NCI-H69 (cell line): ENCODE measurements at regions not wholly inside any gene's neighbourhood (a gene's known extent, or its start where the extent isn't known, plus 50 kb on each side); places are given as distances from the start of the nearest gene placed in this dataset.
"Not testable (repeated sequence)": the region's sequence is repeated elsewhere in the genome, so short reads cannot be mapped to it uniquely, and the experiment has no call there.

Experiments used
- DNase-seq: peaks from one replicate; lab custom pipeline; 2025; lab: John Stamatoyannopoulos, UW

- no peak for DNase-seq
Observed at GRCh38 chr15:57767481-57767880, 61.0 kb downstream of the POLR2M start.

- no peak for DNase-seq
Observed at GRCh38 chr15:57769266-57769665, 62.8 kb downstream of the POLR2M start.

- DNase-seq = no peak
Observed at GRCh38 chr15:57770495-57770894, 64.0 kb downstream of the POLR2M start.

GRCh38 chr15:57772223-57772957, 65.9 kb downstream of the POLR2M start:
- DNase-seq = no peak

DNA sequence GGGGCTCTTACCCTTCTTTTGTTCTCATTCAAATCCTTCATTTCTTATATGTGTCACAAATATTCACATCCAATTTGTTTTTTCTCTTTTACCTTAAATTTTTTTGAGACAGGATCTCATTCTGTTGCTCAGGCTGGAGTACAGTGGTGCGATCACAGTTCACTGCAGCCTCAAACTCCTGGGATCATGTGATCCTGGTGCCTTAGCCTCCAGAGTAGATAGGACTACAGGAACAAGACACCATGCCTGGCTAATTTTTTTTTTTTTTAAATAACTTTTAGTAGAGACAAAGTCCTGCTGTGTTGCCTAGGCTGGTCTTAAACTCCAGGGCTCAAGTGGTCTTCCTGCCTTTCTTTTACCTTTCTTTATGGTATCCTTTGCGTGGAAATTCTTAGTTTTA, 66.5 kb downstream of the POLR2M start:
- DNase-seq = no peak

DNA sequence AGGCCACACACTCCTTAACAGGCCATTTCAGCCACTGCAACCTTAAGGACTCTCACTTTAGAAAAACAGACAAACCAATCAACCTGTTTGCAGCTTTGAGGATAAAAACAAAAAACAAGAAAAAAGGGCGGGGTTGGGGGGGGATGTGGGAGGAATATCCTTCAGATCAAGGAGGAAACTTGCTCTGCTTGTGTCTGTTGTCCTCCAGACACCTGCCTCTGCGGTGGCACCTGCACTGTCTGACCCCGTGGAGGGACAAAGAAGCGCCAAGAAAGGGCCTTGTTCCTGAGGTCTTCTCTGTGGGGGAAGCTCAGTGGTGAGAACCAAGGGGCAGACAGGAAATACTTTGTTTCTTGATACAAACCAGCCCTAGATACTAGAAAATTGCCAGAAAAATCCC, 70.5 kb downstream of the POLR2M start:
- DNase-seq = no peak

- no peak for DNase-seq
Observed at GRCh38 chr15:57780471-57780870, 74.0 kb downstream of the POLR2M start.

DNA sequence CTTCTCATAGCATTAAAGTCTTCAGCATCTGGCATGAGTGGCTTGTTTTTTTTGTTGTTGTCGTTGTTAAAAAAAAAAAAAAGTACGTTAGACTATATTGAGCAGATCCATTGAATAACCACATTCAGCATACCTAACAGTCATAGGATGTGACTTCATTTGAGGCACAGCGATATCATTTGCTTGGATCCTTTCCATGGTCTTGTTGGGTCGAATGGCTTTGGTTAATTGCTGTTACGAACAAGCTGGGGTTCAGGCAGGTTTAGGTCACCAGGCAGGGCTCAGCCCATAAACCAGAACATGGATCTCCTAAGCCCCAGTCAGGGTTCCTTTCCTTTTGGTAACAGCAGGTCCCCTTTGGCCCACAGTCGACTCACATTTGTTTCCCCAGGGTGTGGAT, 76.2 kb downstream of the POLR2M start:
- DNase-seq = no peak

- DNase-seq = no peak
Observed at GRCh38 chr15:57784081-57784511, 77.6 kb downstream of the POLR2M start.

DNA sequence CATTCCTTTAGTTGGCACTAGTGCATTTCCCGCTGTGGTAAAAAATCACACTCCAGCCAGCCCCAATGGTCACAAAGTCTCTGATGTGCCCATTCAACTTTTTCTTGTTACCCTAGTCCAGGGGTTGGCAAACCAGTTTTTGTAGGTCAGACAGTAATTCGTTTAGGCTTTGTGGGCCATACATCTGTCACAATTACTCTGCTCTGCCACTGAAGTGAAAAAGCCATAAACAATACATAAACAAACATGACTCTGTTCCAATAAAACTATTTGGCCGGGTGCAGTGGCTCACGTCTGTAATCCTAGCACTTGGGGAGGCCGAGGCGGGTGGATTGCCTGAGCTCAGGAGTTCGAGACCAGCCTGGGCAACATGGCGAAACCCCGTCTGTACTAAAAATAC, 78.5 kb downstream of the POLR2M start:
- no peak for DNase-seq

DNA sequence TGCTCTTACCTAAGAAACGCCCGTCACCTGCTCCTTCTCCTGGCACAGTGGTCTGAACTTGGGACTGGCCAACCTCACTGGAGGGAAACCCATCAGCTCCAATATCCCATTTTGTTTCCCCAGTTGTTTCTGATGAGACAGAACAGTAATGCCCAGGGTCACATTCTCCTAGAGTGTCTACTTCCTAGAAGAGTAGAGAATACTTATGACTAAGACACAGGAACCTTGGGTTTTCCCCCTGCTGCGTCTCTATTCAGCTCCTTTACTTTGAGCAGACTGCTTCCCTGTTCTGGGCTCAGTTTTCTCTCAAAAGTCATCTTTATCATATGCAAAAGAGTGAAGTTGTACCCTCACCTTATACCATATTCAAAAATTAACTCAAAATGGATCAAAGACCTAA, 79.4 kb downstream of the POLR2M start:
- no peak for DNase-seq

- no peak for DNase-seq
Observed at GRCh38 chr15:57789225-57789624, 82.7 kb downstream of the POLR2M start.

DNA sequence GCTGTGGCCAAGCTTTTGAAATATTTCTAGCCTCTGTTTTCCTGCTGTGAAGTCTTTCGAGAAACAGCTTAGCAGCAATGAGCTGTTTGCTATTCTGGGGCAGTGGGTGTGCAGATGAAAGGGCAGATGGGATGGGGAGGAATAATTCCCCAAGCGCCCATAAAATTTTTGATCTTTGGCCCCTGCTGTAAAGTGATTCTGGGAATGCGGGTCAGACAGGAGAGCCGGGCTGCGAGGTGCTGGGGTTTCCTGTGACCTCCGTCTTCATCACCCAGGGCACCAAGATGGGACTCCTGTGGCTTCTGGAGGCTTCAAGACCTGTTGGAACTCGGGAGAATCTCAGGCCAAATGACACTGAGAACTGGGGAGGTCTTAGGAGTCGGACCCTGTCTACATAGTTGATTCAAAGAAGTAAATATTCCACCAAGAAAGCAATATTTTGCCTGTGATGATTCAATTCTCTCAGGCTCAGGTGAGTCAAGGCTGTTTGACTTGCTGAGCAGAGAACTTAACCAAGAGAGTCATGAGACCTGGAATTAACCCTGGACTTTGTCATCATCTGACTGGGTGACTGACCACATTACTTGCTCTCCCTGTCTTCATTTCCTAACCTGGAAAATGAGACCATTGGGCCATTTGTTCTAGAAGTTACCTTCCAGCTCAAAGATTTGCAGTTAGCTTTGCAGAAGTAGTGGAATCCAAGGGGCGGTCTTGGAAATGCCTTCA, 86.4 kb downstream of the POLR2M start:
- peak; percentile 33 for DNase-seq

DNA sequence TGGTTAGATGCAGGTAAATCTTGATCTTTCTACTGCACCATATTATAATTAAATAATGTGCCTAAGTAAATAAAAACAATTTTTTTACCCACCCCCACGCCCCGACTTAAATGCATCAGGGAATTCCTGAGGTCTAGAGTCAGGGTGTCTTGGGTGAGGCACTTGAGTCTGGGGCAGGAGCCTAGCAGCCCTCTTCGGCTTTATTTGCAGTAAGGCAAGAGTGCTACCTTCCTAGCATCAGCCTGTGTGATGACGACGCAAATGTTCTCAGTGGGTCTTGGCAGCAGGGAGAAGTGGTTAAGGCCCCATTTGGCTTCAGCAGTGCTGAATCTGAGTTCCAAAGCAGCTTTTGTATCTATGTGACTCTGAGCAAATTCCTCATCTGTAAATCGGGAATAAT, 88.7 kb downstream of the POLR2M start:
- no peak for DNase-seq

GRCh38 chr15:57796146-57796545, 89.6 kb downstream of the POLR2M start:
- DNase-seq = no peak

DNA sequence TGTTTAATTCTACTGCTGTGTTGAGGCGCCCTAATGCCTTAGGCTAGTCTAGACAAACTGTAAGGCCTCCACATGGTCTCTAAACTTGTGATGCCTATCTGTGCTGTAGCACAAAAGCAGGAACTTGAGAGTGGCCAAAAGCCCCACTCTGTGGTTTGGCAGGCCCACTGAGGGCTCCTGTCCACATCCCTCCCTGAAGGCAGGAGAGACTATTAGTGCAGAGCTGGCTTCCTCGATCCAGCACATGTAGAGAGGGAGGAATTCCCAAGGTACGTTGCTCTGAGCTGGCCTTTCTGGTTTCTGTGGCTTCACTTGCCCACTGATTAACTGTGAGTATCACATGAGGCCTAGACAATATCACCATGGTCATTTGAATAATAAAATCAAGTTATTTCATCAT, 90.6 kb downstream of the POLR2M start:
- no peak for DNase-seq

DNA sequence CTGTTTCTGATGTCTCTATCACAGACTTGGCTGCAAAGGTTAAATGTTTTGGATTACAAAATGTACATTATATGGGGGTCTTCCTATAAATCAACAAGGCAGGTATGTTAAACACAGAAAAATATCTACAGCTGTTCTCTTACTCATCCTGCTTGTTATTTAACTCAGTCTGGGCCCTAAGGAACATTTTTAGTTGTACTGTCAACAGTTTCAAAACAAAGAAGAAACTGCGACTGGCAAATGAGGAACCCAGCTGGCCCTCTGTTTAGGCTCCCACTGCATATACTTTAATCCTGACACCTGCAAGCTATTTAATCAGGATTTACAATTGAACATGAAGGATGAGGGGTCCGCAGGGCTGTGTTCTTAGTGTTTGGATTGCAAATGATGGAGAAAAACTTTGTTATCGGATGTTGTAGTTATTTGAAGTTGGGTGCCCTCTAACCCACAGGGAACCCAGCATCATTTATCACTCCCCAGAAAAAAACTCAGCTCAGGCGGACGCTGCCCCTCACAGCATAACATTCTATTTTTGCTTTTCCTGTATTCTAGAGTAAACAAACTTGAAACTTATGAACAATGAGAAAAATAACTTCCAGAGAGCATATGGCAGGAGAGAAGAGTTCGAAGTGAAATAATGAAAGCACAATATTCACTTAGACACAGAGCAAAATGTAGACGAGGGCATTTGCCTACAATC, 91.2 kb downstream of the POLR2M start:
- DNase-seq = no peak

- no peak for DNase-seq
Observed at GRCh38 chr15:57806003-57806402, 99.5 kb downstream of the POLR2M start.

GRCh38 chr15:57809285-57809684, 102.8 kb downstream of the POLR2M start:
- not testable (repeated sequence) for DNase-seq

GRCh38 chr15:57816599-57816998, 110.1 kb downstream of the POLR2M start:
- no peak for DNase-seq

DNA sequence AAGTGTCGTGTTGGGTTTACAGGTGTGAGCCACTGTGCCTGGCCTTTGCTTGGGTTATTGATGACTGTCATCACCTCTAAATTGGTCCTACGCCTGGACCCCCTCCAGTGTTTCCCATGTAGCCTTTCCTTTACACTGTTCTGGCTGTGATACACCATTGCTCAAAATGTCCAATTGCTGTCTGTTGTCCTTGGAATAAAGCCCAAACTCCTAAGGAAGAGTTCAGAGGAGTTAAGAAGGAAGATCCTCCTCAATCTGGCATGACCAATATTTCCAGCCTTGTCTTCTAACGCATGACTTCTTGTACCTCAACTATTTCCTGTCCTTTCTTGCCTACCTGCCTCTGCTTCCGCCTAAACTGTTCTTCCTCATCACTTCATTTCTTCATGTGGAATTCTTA, 113.1 kb downstream of the POLR2M start:
- no peak for DNase-seq

DNA sequence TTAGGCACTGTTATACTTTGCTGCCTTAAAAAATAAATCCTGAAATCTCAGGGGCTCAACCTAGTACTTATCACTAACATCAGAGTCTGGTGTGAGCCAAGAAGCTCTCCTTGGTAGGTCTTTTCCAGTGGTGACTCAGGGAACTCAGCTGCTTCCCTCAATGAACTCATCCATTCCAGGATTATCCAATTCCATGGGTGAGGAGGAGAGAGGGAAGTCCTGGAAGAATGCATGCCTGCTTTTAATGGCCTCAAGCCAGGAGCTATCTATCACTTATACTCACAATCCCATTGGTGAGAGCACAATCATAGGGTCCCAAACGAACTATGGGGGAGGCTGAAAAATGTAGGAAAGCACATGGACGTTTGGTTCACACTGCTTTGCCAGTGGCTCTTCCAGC, 113.6 kb downstream of the POLR2M start:
- no peak for DNase-seq

- no peak for DNase-seq
Observed at GRCh38 chr15:57821826-57822225, 115.3 kb downstream of the POLR2M start.
